Type B pancreatic cell (in vitro differentiated cells): ENCODE measurements at regions not wholly inside any gene's neighbourhood (a gene's known extent, or its start where the extent isn't known, plus 50 kb on each side); places are given as distances from the start of the nearest gene placed in this dataset.

Experiments used
- DNase-seq: peaks from one replicate; pipeline ENCODE4 v3.0.0; 2021; ENCODE audit warnings: mixed read lengths; ENCODE audit not compliant: unreplicated experiment; ENCODE audit errors: extremely low spot score
- H3K27ac Mint-ChIP-seq: 2 replicates; pipeline ENCODE4 v1.8.0; 2021; ENCODE audit warnings: mild to moderate bottlenecking, mixed read lengths
- H3K27me3 Mint-ChIP-seq: 2 replicates; pipeline ENCODE4 v1.8.0; 2021; ENCODE audit warnings: mixed read lengths
- H3K36me3 Mint-ChIP-seq: 2 replicates; pipeline ENCODE4 v1.8.0; 2021; ENCODE audit warnings: mixed read lengths
- H3K4me1 Mint-ChIP-seq: one replicate; pipeline ENCODE4 v1.8.0; 2021; ENCODE audit warnings: mixed read lengths; ENCODE audit not compliant: unreplicated experiment
- H3K4me3 Mint-ChIP-seq: 2 replicates; pipeline ENCODE4 v1.8.0; 2021; ENCODE audit warnings: mild to moderate bottlenecking, mixed read lengths
- H3K9me3 Mint-ChIP-seq: 2 replicates; pipeline ENCODE4 v1.8.0; 2021; ENCODE audit warnings: mixed read lengths
- CTCF ChIP-seq: fragments of 200-600 bp; sonication (generic); conservative IDR thresholded peaks from 2 replicates; pipeline ENCODE4 v1.5.0; 2021; ENCODE audit warnings: antibody characterized with exemption, mild to moderate bottlenecking

GRCh38 chr18:76699923-76700322, 122.4 kb upstream of the ZNF236 start:
- TF ChIP-seq CTCF, result no peak
- DNase-seq, result no peak
- peak overlapping the region; percentile 56 for H3K27ac Mint-ChIP-seq
- peak overlapping the region; percentile 32 for H3K4me3 Mint-ChIP-seq
- H3K4me1 Mint-ChIP-seq, result peaks cover 31% of the 10 kb centered on the region
- peaks cover 5% of the 10 kb centered on the region for H3K27me3 Mint-ChIP-seq
- H3K9me3 Mint-ChIP-seq, result no peaks in the 10 kb centered on the region
- no peaks in the 10 kb centered on the region for H3K36me3 Mint-ChIP-seq

GRCh38 chr18:76697441-76697901, 124.9 kb upstream of the ZNF236 start:
- peaks cover 27% of the 10 kb centered on the region for H3K4me1 Mint-ChIP-seq
- DNase-seq, result no peak
- H3K36me3 Mint-ChIP-seq, result no peaks in the 10 kb centered on the region
- peak overlapping the region; percentile 35 for H3K27ac Mint-ChIP-seq
- no peaks in the 10 kb centered on the region for H3K9me3 Mint-ChIP-seq
- TF ChIP-seq CTCF, result no peak
- peak overlapping the region; percentile 77 for H3K4me3 Mint-ChIP-seq
- H3K27me3 Mint-ChIP-seq, result peaks cover 5% of the 10 kb centered on the region

GRCh38 chr18:76691800-76692199, 130.6 kb upstream of the ZNF236 start:
- Mint-ChIP-seq H3K9me3 (no peaks in the 10 kb centered on the region), H3K36me3 (no peaks in the 10 kb centered on the region), H3K4me3 (no peak overlapping the region), H3K27me3 (peaks cover 6% of the 10 kb centered on the region), H3K27ac (no peak overlapping the region), H3K4me1 (peaks cover 3% of the 10 kb centered on the region)
- TF ChIP-seq CTCF, result no peak
- DNase-seq, result no peak

- Mint-ChIP-seq H3K27me3 (peaks cover 6% of the 10 kb centered on the region), H3K36me3 (no peaks in the 10 kb centered on the region), H3K4me1 (peaks cover 7% of the 10 kb centered on the region), H3K9me3 (no peaks in the 10 kb centered on the region), H3K27ac (no peak overlapping the region), H3K4me3 (no peak overlapping the region)
- DNase-seq, result no peak
- TF ChIP-seq CTCF, result peak; percentile 20
Measured at GRCh38 chr18:76689646-76690264, 132.6 kb upstream of the ZNF236 start.

GRCh38 chr18:76688724-76689472, 133.5 kb upstream of the ZNF236 start:
- no peak for TF ChIP-seq CTCF
- no peaks in the 10 kb centered on the region for H3K36me3 Mint-ChIP-seq
- no peaks in the 10 kb centered on the region for H3K9me3 Mint-ChIP-seq
- peaks cover 7% of the 10 kb centered on the region for H3K4me1 Mint-ChIP-seq
- no peak overlapping the region for H3K4me3 Mint-ChIP-seq
- H3K27me3 Mint-ChIP-seq, result peaks cover 9% of the 10 kb centered on the region
- no peak for DNase-seq
- no peak overlapping the region for H3K27ac Mint-ChIP-seq
